ENCODE measurements at regions not wholly inside any gene's neighbourhood (a gene's known extent, or its start where the extent isn't known, plus 50 kb on each side); places are given as distances from the start of the nearest gene placed in this dataset.

- Mint-ChIP-seq H3K9me3 (no peaks in the 10 kb centered on the region), H3K27ac (no peak overlapping the region), H3K4me3 (no peak overlapping the region), H3K36me3 (ENCODE audit: insufficient read depth) (no peaks in the 10 kb centered on the region), H3K27me3 (peaks cover 27 to 62% of the 10 kb centered on the region in 2 donors), H3K4me1 (ENCODE audit: low read depth in 2 of 2) (no peaks in the 10 kb centered on the region)
- no peak for ATAC-seq (replicated peaks)
- DNase-seq, result no peak
Measured at GRCh38 chr3:137061186-137061585, 103.4 kb downstream of the IL20RB start.

- H3K4me1 Mint-ChIP-seq (ENCODE audit: low read depth in 2 of 2), result no peaks in the 10 kb centered on the region
- H3K27ac Mint-ChIP-seq, result no peak overlapping the region
- H3K36me3 Mint-ChIP-seq (ENCODE audit: insufficient read depth), result no peaks in the 10 kb centered on the region
- no peak for DNase-seq
- no peak overlapping the region for H3K4me3 Mint-ChIP-seq
- H3K9me3 Mint-ChIP-seq, result no peaks in the 10 kb centered on the region
- no peak for ATAC-seq (replicated peaks)
- H3K27me3 Mint-ChIP-seq, result peaks cover 34 to 62% of the 10 kb centered on the region in 2 donors
Measured at GRCh38 chr3:137062250-137062649, 104.5 kb downstream of the IL20RB start.

- H3K27ac Mint-ChIP-seq, result no peak overlapping the region
- H3K27me3 Mint-ChIP-seq, result peaks cover 22 to 42% of the 10 kb centered on the region in 2 donors
- H3K36me3 Mint-ChIP-seq (ENCODE audit: insufficient read depth), result no peaks in the 10 kb centered on the region
- H3K4me3 Mint-ChIP-seq, result peak overlapping the region in 1 of 2 donors; percentile 0
- DNase-seq (no peak), ATAC-seq (replicated peaks) (no peak)
- no peaks in the 10 kb centered on the region for H3K4me1 Mint-ChIP-seq (ENCODE audit: low read depth in 2 of 2)
- H3K9me3 Mint-ChIP-seq, result no peaks in the 10 kb centered on the region
Measured at GRCh38 chr3:137065381-137065780, 107.6 kb downstream of the IL20RB start.

GRCh38 chr3:137066092-137066491, 108.3 kb downstream of the IL20RB start:
- ATAC-seq (replicated peaks) (no peak), DNase-seq (no peak)
- Mint-ChIP-seq H3K27ac (no peak overlapping the region), H3K9me3 (no peaks in the 10 kb centered on the region), H3K4me3 (no peak overlapping the region), H3K27me3 (peaks cover 15 to 41% of the 10 kb centered on the region in 2 donors), H3K4me1 (ENCODE audit: low read depth in 2 of 2) (no peaks in the 10 kb centered on the region), H3K36me3 (ENCODE audit: insufficient read depth) (no peaks in the 10 kb centered on the region)

- Mint-ChIP-seq H3K27me3 (peaks cover 21 to 50% of the 10 kb centered on the region in 2 donors), H3K27ac (no peak overlapping the region)
- DNase-seq, result no peak
Measured at GRCh38 chr3:137071104-137071503, 113.3 kb downstream of the IL20RB start.

GRCh38 chr3:137075020-137075419, 117.2 kb downstream of the IL20RB start:
- H3K36me3 Mint-ChIP-seq (ENCODE audit: insufficient read depth), result no peaks in the 10 kb centered on the region
- H3K27me3 Mint-ChIP-seq, result peaks cover 35 to 52% of the 10 kb centered on the region in 2 donors
- no peak overlapping the region for H3K27ac Mint-ChIP-seq
- H3K4me3 Mint-ChIP-seq, result no peak overlapping the region
- DNase-seq (no peak), ATAC-seq (replicated peaks) (no peak)
- H3K9me3 Mint-ChIP-seq, result no peaks in the 10 kb centered on the region
- H3K4me1 Mint-ChIP-seq (ENCODE audit: low read depth in 2 of 2), result no peaks in the 10 kb centered on the region

More at GRCh38 chr3:137071104-137071503, 113.3 kb downstream of the IL20RB start:
- Mint-ChIP-seq H3K4me1 (ENCODE audit: low read depth in 2 of 2) (no peaks in the 10 kb centered on the region), H3K36me3 (ENCODE audit: insufficient read depth) (no peaks in the 10 kb centered on the region), H3K9me3 (no peaks in the 10 kb centered on the region), H3K4me3 (no peak overlapping the region)
- no peak for ATAC-seq (replicated peaks)

GRCh38 chr3:137078040-137078439, 120.3 kb downstream of the IL20RB start:
- ATAC-seq (replicated peaks) (no peak), DNase-seq (no peak)
- no peaks in the 10 kb centered on the region for H3K9me3 Mint-ChIP-seq
- no peak overlapping the region for H3K4me3 Mint-ChIP-seq
- no peaks in the 10 kb centered on the region for H3K36me3 Mint-ChIP-seq (ENCODE audit: insufficient read depth)
- no peak overlapping the region for H3K27ac Mint-ChIP-seq
- no peaks in the 10 kb centered on the region for H3K4me1 Mint-ChIP-seq (ENCODE audit: low read depth in 2 of 2)
- peaks cover 46 to 49% of the 10 kb centered on the region in 2 donors for H3K27me3 Mint-ChIP-seq

- Mint-ChIP-seq H3K27ac (no peak overlapping the region), H3K9me3 (no peaks in the 10 kb centered on the region), H3K4me1 (ENCODE audit: low read depth in 2 of 2) (no peaks in the 10 kb centered on the region), H3K27me3 (peaks cover 48 to 60% of the 10 kb centered on the region in 2 donors), H3K36me3 (ENCODE audit: insufficient read depth) (no peaks in the 10 kb centered on the region), H3K4me3 (no peak overlapping the region)
- no peak for DNase-seq
- no peak for ATAC-seq (replicated peaks)
Measured at GRCh38 chr3:137079571-137079970, 121.8 kb downstream of the IL20RB start.

- Mint-ChIP-seq H3K4me3 (no peak overlapping the region), H3K27me3 (peaks cover 41 to 51% of the 10 kb centered on the region in 2 donors), H3K9me3 (no peaks in the 10 kb centered on the region), H3K36me3 (ENCODE audit: insufficient read depth) (no peaks in the 10 kb centered on the region), H3K27ac (no peak overlapping the region), H3K4me1 (ENCODE audit: low read depth in 2 of 2) (no peaks in the 10 kb centered on the region)
- DNase-seq (no peak), ATAC-seq (replicated peaks) (no peak)
Measured at GRCh38 chr3:137081711-137082110, 123.9 kb downstream of the IL20RB start.

GRCh38 chr3:137082763-137083162, 125.0 kb downstream of the IL20RB start:
- no peaks in the 10 kb centered on the region for H3K36me3 Mint-ChIP-seq (ENCODE audit: insufficient read depth)

GRCh38 chr3:137083332-137083731, 125.5 kb downstream of the IL20RB start:
- DNase-seq, result no peak
- Mint-ChIP-seq H3K4me1 (ENCODE audit: low read depth in 2 of 2) (no peaks in the 10 kb centered on the region), H3K9me3 (no peaks in the 10 kb centered on the region), H3K27ac (no peak overlapping the region), H3K36me3 (ENCODE audit: insufficient read depth) (no peaks in the 10 kb centered on the region), H3K27me3 (peaks cover 31 to 37% of the 10 kb centered on the region in 2 donors), H3K4me3 (no peak overlapping the region)
- no peak for ATAC-seq (replicated peaks)

More at GRCh38 chr3:137082763-137083162, 125.0 kb downstream of the IL20RB start:
- no peak for ATAC-seq (replicated peaks)
- Mint-ChIP-seq H3K27me3 (peaks cover 35 to 42% of the 10 kb centered on the region in 2 donors), H3K9me3 (no peaks in the 10 kb centered on the region), H3K4me1 (ENCODE audit: low read depth in 2 of 2) (no peaks in the 10 kb centered on the region), H3K4me3 (no peak overlapping the region), H3K27ac (no peak overlapping the region)
- DNase-seq, result no peak

GRCh38 chr3:137084586-137084985, 126.8 kb downstream of the IL20RB start:
- ATAC-seq (replicated peaks), result no peak
- no peaks in the 10 kb centered on the region for H3K4me1 Mint-ChIP-seq (ENCODE audit: low read depth in 2 of 2)
- DNase-seq, result no peak
- H3K9me3 Mint-ChIP-seq, result no peaks in the 10 kb centered on the region
- no peaks in the 10 kb centered on the region for H3K36me3 Mint-ChIP-seq (ENCODE audit: insufficient read depth)
- H3K4me3 Mint-ChIP-seq, result no peak overlapping the region
- H3K27ac Mint-ChIP-seq, result no peak overlapping the region
- peaks cover 29 to 36% of the 10 kb centered on the region in 2 donors for H3K27me3 Mint-ChIP-seq

- no peak overlapping the region for H3K4me3 Mint-ChIP-seq
- ATAC-seq (replicated peaks) (no peak), DNase-seq (no peak)
- no peaks in the 10 kb centered on the region for H3K4me1 Mint-ChIP-seq (ENCODE audit: low read depth in 2 of 2)
- peaks cover 20 to 30% of the 10 kb centered on the region in 2 donors for H3K27me3 Mint-ChIP-seq
- H3K36me3 Mint-ChIP-seq (ENCODE audit: insufficient read depth), result no peaks in the 10 kb centered on the region
- H3K27ac Mint-ChIP-seq, result no peak overlapping the region
- no peaks in the 10 kb centered on the region for H3K9me3 Mint-ChIP-seq
Measured at GRCh38 chr3:137097386-137097785, 139.6 kb downstream of the IL20RB start.

GRCh38 chr3:137097852-137098251, 140.1 kb downstream of the IL20RB start:
- Mint-ChIP-seq H3K36me3 (ENCODE audit: insufficient read depth) (no peaks in the 10 kb centered on the region), H3K9me3 (no peaks in the 10 kb centered on the region), H3K4me1 (ENCODE audit: low read depth in 2 of 2) (no peaks in the 10 kb centered on the region), H3K27me3 (peaks cover 16 to 28% of the 10 kb centered on the region in 2 donors), H3K4me3 (no peak overlapping the region), H3K27ac (no peak overlapping the region)
- DNase-seq (no peak), ATAC-seq (replicated peaks) (no peak)

All from effector memory CD8-positive, alpha-beta T cell (primary cell).